Pancreas (tissue), 10 donors: ENCODE measurements at regions not wholly inside any gene's neighbourhood (a gene's known extent, or its start where the extent isn't known, plus 50 kb on each side); places are given as distances from the start of the nearest gene placed in this dataset.

Experiments used
- ATAC-seq, 4 donors: fragments of 200-7000 bp; cut with Tn5 transposase; one replicate each; pipeline versions ENCODE4 v1.8.0 to v1.9.1; 2020; ENCODE audit warnings: mild to moderate bottlenecking in 4 of 4, moderate library complexity in 4 of 4
- DNase-seq, 6 donors: peaks; one replicate each; pipeline ENCODE4 v3.0.0-alpha.2; 2020
- FAIRE-seq: peaks from 2 replicates; lab custom pipeline; 2012; peaks lifted over from hg19 to GRCh38; lab: Jason Lieb, UNC
- H3K27ac ChIP-seq, 4 donors: fragments of 200-600 bp; sonication (generic); 1 replicate in 3 of 4; 2 replicates in 1 of 4; pipeline versions ENCODE4 v1.5.0 to v1.8.0; 2020
- H3K27me3 ChIP-seq, 4 donors: fragments of 200-600 bp; one replicate each; pipeline ENCODE4 v1.8.0; 2021
- H3K36me3 ChIP-seq, 3 donors: fragments of 200-600 bp; sonication (generic) in 1 of 3; one replicate each; pipeline versions ENCODE4 v1.5.0 to v1.8.0; 2020 to 2021
- H3K4me1 ChIP-seq, 3 donors: fragments of 200-600 bp; one replicate each; pipeline ENCODE4 v1.8.0; 2021
- H3K4me3 ChIP-seq, 4 donors: fragments of 200-600 bp; sonication (generic) in 2 of 4; one replicate each; pipeline versions ENCODE4 v1.5.0 to v1.8.0; 2020 to 2021
- H3K9me3 ChIP-seq, 4 donors: fragments of 200-600 bp; one replicate each; pipeline ENCODE4 v1.8.0; 2021
- CTCF ChIP-seq, 4 donors: fragments of 200-600 bp; sonication (generic) in 3 of 4; IDR thresholded peaks; one replicate each; pipeline versions ENCODE4 v1.5.0 to v1.8.0; 2021; ENCODE audit warnings: antibody characterized with exemption in 4 of 4
- WGBS, 2 donors: extraction: QIAGEN DNeasy Blood & Tissue Kit; methylation state at CpG; one replicate each; pipeline ENCODE4 v1.1.7; 2013; 5-methylcytosine and 5-hydroxymethylcytosine counted together
- intact Hi-C, 3 donors: fragments of 100-400 bp; cut with DNase I; formaldehyde crosslinking; loops; one replicate each; pipeline versions ENCODE4 v1.11.1 to v1.14.2; 2022
- donor health status: healthy with polysubstance abuse.
- donor health status: DM: no; HTN: no; CAD: no; lungs with moderate emphysema.
- donor health status: DM: no; HTN: no; CAD: no.
- donor health status: control.
- donor health status: control.
- donor health status: Bipolar disorder and iron deficiency.
- donor health status: DM: yes; HTN: yes; CAD: no.
- donor health status: DM: no; HTN: no; CAD: no.
- donor health status: DM: no; HTN: no; CAD: no.
- donor health status: DM: yes; HTN: yes; CAD: no.

- no peak for TF ChIP-seq CTCF (IDR thresholded peaks at IDR 0.05)
- FAIRE-seq (no peak), ATAC-seq (no peak), DNase-seq (no peak)
- Histone ChIP-seq H3K27me3 (no peaks in the 10 kb centered on the region), H3K36me3 (no peaks in the 10 kb centered on the region), H3K4me3 (no peak overlapping the region), H3K27ac (no peak overlapping the region), H3K9me3 (no peaks in the 10 kb centered on the region), H3K4me1 (no peaks in the 10 kb centered on the region)
- intact Hi-C loops: no loop called here
- 24 to 26% methylated on average over 3 of the region's 3 CpGs for WGBS, 2 donors
Observed at GRCh38 chr6:133046576-133046975, 194.6 kb upstream of the EYA4 start.

GRCh38 chr6:133047065-133047665 lies 194.0 kb upstream of the EYA4 start:
- Histone ChIP-seq H3K4me1 (no peaks in the 10 kb centered on the region), H3K27ac (no peak overlapping the region), H3K4me3 (no peak overlapping the region), H3K27me3 (no peaks in the 10 kb centered on the region), H3K9me3 (no peaks in the 10 kb centered on the region), H3K36me3 (no peaks in the 10 kb centered on the region)
- FAIRE-seq: no peak
- intact Hi-C loops: no loop called here
- ATAC-seq: no peak
- no peak for DNase-seq
- WGBS, 2 donors: 59 to 60% methylated on average over 5 of the region's 5 CpGs
- no peak for TF ChIP-seq CTCF (IDR thresholded peaks at IDR 0.05)

- intact Hi-C loops: no loop called here
- Histone ChIP-seq H3K36me3 (no peaks in the 10 kb centered on the region), H3K9me3 (no peaks in the 10 kb centered on the region), H3K27ac (no peak overlapping the region), H3K4me1 (no peaks in the 10 kb centered on the region), H3K4me3 (no peak overlapping the region), H3K27me3 (no peaks in the 10 kb centered on the region)
- ATAC-seq (no peak), FAIRE-seq (no peak), DNase-seq (no peak)
- no peak for TF ChIP-seq CTCF (IDR thresholded peaks at IDR 0.05)
- WGBS, 2 donors: 46 to 48% methylated on average over 1 of the region's 1 CpG
Observed at GRCh38 chr6:133047706-133048105, 193.5 kb upstream of the EYA4 start.

- no peak overlapping the region for H3K27ac ChIP-seq
- no peaks in the 10 kb centered on the region for H3K9me3 ChIP-seq
- no peak for TF ChIP-seq CTCF (IDR thresholded peaks at IDR 0.05)
- no peak overlapping the region for H3K4me3 ChIP-seq
- ATAC-seq (no peak), FAIRE-seq (no peak), DNase-seq (no peak)
- no peaks in the 10 kb centered on the region for H3K27me3 ChIP-seq
- H3K4me1 ChIP-seq: no peaks in the 10 kb centered on the region
- no peaks in the 10 kb centered on the region for H3K36me3 ChIP-seq
- intact Hi-C loops: no loop called here
- WGBS, 2 donors: 41 to 44% methylated on average over 6 of the region's 6 CpGs
Observed at GRCh38 chr6:133051240-133051639, 189.9 kb upstream of the EYA4 start.

GRCh38 chr6:133052465-133052864 lies 188.7 kb upstream of the EYA4 start:
- no peak for DNase-seq
- WGBS, 2 donors: 94 to 97% methylated on average over 2 of the region's 2 CpGs

More at GRCh38 chr6:133052465-133052864, 188.7 kb upstream of the EYA4 start:
- Histone ChIP-seq H3K4me1 (no peaks in the 10 kb centered on the region), H3K4me3 (no peak overlapping the region), H3K27me3 (no peaks in the 10 kb centered on the region), H3K9me3 (no peaks in the 10 kb centered on the region), H3K36me3 (no peaks in the 10 kb centered on the region), H3K27ac (no peak overlapping the region)
- no peak for TF ChIP-seq CTCF (IDR thresholded peaks at IDR 0.05)
- FAIRE-seq (no peak), ATAC-seq (no peak)
- intact Hi-C loops: no loop called here
